ENCODE measurements at regions not wholly inside any gene's neighbourhood (a gene's known extent, or its start where the extent isn't known, plus 50 kb on each side); places are given as distances from the start of the nearest gene placed in this dataset.

DNA sequence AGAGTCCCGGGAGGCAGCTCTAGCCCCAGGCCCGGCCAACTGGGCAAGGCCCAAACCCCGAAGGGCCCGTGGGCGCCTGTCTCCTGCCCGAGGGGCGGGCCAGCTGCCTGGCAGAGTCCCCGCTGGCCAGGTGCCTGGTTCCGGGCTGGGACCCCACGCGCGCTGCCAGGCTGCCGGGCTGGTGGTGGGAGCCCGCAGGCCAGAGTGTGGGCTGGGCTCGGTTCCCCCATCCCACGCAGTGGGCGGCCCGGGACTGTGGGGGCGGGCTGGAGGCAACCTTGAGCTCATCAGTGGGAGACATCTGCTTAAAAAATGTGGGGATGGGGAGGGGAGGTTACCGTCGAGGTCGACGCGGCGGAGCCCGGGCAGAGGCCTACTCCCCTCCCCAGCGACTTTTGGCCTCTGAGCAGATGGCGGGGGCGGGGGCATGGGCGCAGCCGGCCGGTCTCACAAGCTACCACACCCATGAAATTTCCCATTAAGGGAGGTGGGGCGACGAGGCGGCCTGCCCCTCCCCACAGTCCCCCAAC lies 176.4 kb upstream of the GSE1 start:
- no peak for FAIRE-seq
- POLR2A ChIA-PET = interaction anchor here (1.2 to 1.6 kb wide), 2 partner anchors 14 to 121 kb away, joined by 4 to 5 read pairs; no protein-coding TSS in a partner anchor
- Histone ChIP-seq H3K36me3 (replicated peaks in 1 of 2; ENCODE audit: control insufficient read depth in 1 of 2, insufficient read depth in 2 of 2, low read length in 2 of 2) (no peaks in the 10 kb centered on the region), H3K27me3 (ENCODE audit: control insufficient read depth in 1 of 2, insufficient read depth in 2 of 2, low read length in 2 of 2) (peaks cover 10 to 32% of the 10 kb centered on the region in 2 experiments; a peak in 4 of 5 replicates), H3K9ac (ENCODE audit: insufficient read depth, low read depth, low read length) (no peak overlapping the region), H3K9me3 (ENCODE audit: low read length) (no peaks in the 10 kb centered on the region), H2AFZ (ENCODE audit: low read length) (no peak overlapping the region), H3K27ac (ENCODE audit: extremely low read length, insufficient read depth, low read length) (no peak overlapping the region), H4K20me1 (ENCODE audit: insufficient read depth, low read length) (peaks cover 10% of the 10 kb centered on the region; the same call in 1 of the 2 replicates), H3K79me2 (ENCODE audit: insufficient read depth, low read length) (no peaks in the 10 kb centered on the region), H3K4me1 (ENCODE audit: insufficient read depth, low read length) (peaks cover 49% of the 10 kb centered on the region), H3K4me2 (ENCODE audit: low read depth, low read length) (peak overlapping the region; percentile 30), H3K4me3 (replicated peaks in 1 of 3; ENCODE audit: insufficient read depth in 1 of 3, low read depth in 2 of 3, low read length in 3 of 3) (peak overlapping the region in 1 of 3 experiments; percentile 33; a peak in 1 of 6 replicates)
- ATAC-seq = peak; percentile 16
- intact Hi-C loops (cut with micrococcal nuclease; ENCODE audit: unreplicated experiment) = no loop called here
- CTCF ChIA-PET (ENCODE audit: low intra/inter-chr PET ratio, low total read pairs) = no interaction called here
- no TSS peak for BruUV-seq (replicated peaks)
- in situ Hi-C loops (cut with HindIII; ENCODE audit: extremely low pct_ligation_motif_present, low pct_unique_long_range_greater_than_20kb) = no loop called here
- 13% methylated on average over 19 of the region's 35 CpGs for WGBS (ENCODE audit: low lambda C conversion rate)
- DNase-seq (ENCODE audit: low spot score) = no peak
- TF ChIP-seq, protein P1, sequence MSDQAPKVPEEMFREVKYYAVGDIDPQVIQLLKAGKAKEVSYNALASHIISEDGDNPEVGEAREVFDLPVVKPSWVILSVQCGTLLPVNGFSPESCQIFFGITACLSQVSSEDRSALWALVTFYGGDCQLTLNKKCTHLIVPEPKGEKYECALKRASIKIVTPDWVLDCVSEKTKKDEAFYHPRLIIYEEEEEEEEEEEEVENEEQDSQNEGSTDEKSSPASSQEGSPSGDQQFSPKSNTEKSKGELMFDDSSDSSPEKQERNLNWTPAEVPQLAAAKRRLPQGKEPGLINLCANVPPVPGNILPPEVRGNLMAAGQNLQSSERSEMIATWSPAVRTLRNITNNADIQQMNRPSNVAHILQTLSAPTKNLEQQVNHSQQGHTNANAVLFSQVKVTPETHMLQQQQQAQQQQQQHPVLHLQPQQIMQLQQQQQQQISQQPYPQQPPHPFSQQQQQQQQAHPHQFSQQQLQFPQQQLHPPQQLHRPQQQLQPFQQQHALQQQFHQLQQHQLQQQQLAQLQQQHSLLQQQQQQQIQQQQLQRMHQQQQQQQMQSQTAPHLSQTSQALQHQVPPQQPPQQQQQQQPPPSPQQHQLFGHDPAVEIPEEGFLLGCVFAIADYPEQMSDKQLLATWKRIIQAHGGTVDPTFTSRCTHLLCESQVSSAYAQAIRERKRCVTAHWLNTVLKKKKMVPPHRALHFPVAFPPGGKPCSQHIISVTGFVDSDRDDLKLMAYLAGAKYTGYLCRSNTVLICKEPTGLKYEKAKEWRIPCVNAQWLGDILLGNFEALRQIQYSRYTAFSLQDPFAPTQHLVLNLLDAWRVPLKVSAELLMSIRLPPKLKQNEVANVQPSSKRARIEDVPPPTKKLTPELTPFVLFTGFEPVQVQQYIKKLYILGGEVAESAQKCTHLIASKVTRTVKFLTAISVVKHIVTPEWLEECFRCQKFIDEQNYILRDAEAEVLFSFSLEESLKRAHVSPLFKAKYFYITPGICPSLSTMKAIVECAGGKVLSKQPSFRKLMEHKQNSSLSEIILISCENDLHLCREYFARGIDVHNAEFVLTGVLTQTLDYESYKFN (CRISPR knock-in tag; conservative IDR thresholded peaks at IDR 0.05) = no peak
- no peak for TF ChIP-seq NR2F6 (IDR thresholded peaks at IDR 0.05)
- peak; percentile 41; the same call in 1 of the 2 replicates for TF ChIP-seq NR2F6 (CRISPR knock-in tag; IDR thresholded peaks at IDR 0.05)
- TF ChIP-seq KDM5B (CRISPR knock-in tag; IDR thresholded peaks at IDR 0.05; ENCODE audit: borderline replicate concordance) = 0 out of 2 replicates have a peak, but pooled peaks have one; percentile 38
- peak; percentile 36; the same call in 1 of the 2 replicates for TF ChIP-seq ZMYM4 (CRISPR knock-in tag; IDR thresholded peaks at IDR 0.05)
- no peak for TF ChIP-seq ZXDC (CRISPR knock-in tag; IDR thresholded peaks at IDR 0.05)
- TF ChIP-seq, protein P2, sequence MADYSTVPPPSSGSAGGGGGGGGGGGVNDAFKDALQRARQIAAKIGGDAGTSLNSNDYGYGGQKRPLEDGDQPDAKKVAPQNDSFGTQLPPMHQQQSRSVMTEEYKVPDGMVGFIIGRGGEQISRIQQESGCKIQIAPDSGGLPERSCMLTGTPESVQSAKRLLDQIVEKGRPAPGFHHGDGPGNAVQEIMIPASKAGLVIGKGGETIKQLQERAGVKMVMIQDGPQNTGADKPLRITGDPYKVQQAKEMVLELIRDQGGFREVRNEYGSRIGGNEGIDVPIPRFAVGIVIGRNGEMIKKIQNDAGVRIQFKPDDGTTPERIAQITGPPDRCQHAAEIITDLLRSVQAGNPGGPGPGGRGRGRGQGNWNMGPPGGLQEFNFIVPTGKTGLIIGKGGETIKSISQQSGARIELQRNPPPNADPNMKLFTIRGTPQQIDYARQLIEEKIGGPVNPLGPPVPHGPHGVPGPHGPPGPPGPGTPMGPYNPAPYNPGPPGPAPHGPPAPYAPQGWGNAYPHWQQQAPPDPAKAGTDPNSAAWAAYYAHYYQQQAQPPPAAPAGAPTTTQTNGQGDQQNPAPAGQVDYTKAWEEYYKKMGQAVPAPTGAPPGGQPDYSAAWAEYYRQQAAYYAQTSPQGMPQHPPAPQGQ (CRISPR knock-in tag; IDR thresholded peaks at IDR 0.05; ENCODE audit: borderline replicate concordance) = no peak
- peak; percentile 75 for TF ChIP-seq PATZ1 (CRISPR knock-in tag; IDR thresholded peaks at IDR 0.05)
- TF ChIP-seq KDM3A (CRISPR knock-in tag; IDR thresholded peaks at IDR 0.05; ENCODE audit: low read depth) = no peak
- no peak for TF ChIP-seq ZNF841 (CRISPR knock-in tag; IDR thresholded peaks at IDR 0.05; ENCODE audit: borderline replicate concordance)
